NCI-H187 (cell line): ENCODE measurements at regions not wholly inside any gene's neighbourhood (a gene's known extent, or its start where the extent isn't known, plus 50 kb on each side); places are given as distances from the start of the nearest gene placed in this dataset.

ENCODE experiments used
- DNase-seq, 2 experiments: peaks; one replicate each; lab custom pipeline; 2025; lab: John Stamatoyannopoulos, UW

- no peak for DNase-seq
Measured at GRCh38 chr2:106978647-106979046, 92.7 kb upstream of the ST6GAL2 start.

- DNase-seq = no peak
Measured at GRCh38 chr2:106981491-106981890, 95.5 kb upstream of the ST6GAL2 start.

GRCh38 chr2:106982350-106982749 is 96.4 kb upstream of the ST6GAL2 start:
- no peak for DNase-seq

- no peak for DNase-seq
Measured at GRCh38 chr2:106983305-106983704, 97.3 kb upstream of the ST6GAL2 start.

- no peak for DNase-seq
Measured at GRCh38 chr2:106988361-106988760, 102.4 kb upstream of the ST6GAL2 start.

- DNase-seq = no peak
Measured at GRCh38 chr2:106990297-106990696, 104.3 kb upstream of the ST6GAL2 start.

- DNase-seq = no peak
Measured at GRCh38 chr2:106991866-106992265, 105.9 kb upstream of the ST6GAL2 start.

- DNase-seq = no peak
Measured at GRCh38 chr2:106995556-106995955, 109.6 kb upstream of the ST6GAL2 start.

GRCh38 chr2:106996171-106996769 is 110.3 kb upstream of the ST6GAL2 start:
- peak in 1 of 2 experiments; percentile 4 for DNase-seq

- no peak for DNase-seq
Measured at GRCh38 chr2:106997204-106997603, 111.2 kb upstream of the ST6GAL2 start.

- no peak for DNase-seq
Measured at GRCh38 chr2:107001062-107001461, 115.1 kb upstream of the ST6GAL2 start.

GRCh38 chr2:107001551-107001950 is 115.6 kb upstream of the ST6GAL2 start:
- no peak for DNase-seq

- DNase-seq = no peak
Measured at GRCh38 chr2:107001964-107002696, 116.2 kb upstream of the ST6GAL2 start.

- DNase-seq = no peak
Measured at GRCh38 chr2:107002735-107003134, 116.8 kb upstream of the ST6GAL2 start.

GRCh38 chr2:107005853-107006252 is 119.9 kb upstream of the ST6GAL2 start:
- no peak for DNase-seq

GRCh38 chr2:107006836-107007235 is 120.9 kb upstream of the ST6GAL2 start:
- no peak for DNase-seq

- DNase-seq = no peak
Measured at GRCh38 chr2:107007927-107008326, 122.0 kb upstream of the ST6GAL2 start.

GRCh38 chr2:107008843-107009242 is 122.9 kb upstream of the ST6GAL2 start:
- no peak for DNase-seq

- DNase-seq = no peak
Measured at GRCh38 chr2:107009275-107009674, 123.3 kb upstream of the ST6GAL2 start.

GRCh38 chr2:107012714-107013306 is 126.8 kb upstream of the ST6GAL2 start:
- DNase-seq = no peak

GRCh38 chr2:107013884-107014283 is 127.9 kb upstream of the ST6GAL2 start:
- no peak for DNase-seq

GRCh38 chr2:107018366-107018765 is 132.4 kb upstream of the ST6GAL2 start:
- no peak for DNase-seq

- DNase-seq = no peak
Measured at GRCh38 chr2:107020392-107020791, 134.4 kb upstream of the ST6GAL2 start.
